Neural cell (in vitro differentiated cells): ENCODE measurements at regions not wholly inside any gene's neighbourhood (a gene's known extent, or its start where the extent isn't known, plus 50 kb on each side); places are given as distances from the start of the nearest gene placed in this dataset.

Experiments
- H2AFZ ChIP-seq: fragments of 200-600, 300-800 bp; sonication (generic), shearing (Covaris generic); 2 replicates; pipeline ENCODE4 v1.6.0; 2014; ENCODE audit warnings: low read depth, mild to moderate bottlenecking, antibody characterized with exemption, low read length, moderate library complexity
- H3F3A ChIP-seq: fragments of 200-600 bp; shearing (Covaris generic); 2 replicates; pipeline ENCODE4 v1.6.1; 2016; ENCODE audit warnings: mild to moderate bottlenecking, moderate library complexity, mixed read lengths, antibody characterized with exemption, low read length; ENCODE audit not compliant: insufficient read depth, poor library complexity, severe bottlenecking
- H3K27ac ChIP-seq: fragments of 200-600, 300-800 bp; sonication (generic), shearing (Covaris generic); 2 replicates; pipeline ENCODE4 v1.5.1; 2014; ENCODE audit warnings: mild to moderate bottlenecking, low read length, moderate library complexity
- H3K27me3 ChIP-seq: fragments of 300-800, 200-600 bp; sonication (generic), shearing (Covaris generic); 2 replicates; pipeline ENCODE4 v1.6.0; 2014; ENCODE audit warnings: mild to moderate bottlenecking, low read depth, low read length, moderate library complexity; ENCODE audit not compliant: insufficient read depth
- H3K36me3 ChIP-seq: fragments of 300-800, 200-600 bp; sonication (generic), shearing (Covaris generic); 2 replicates; pipeline ENCODE4 v1.5.1; 2014; ENCODE audit warnings: mild to moderate bottlenecking, antibody characterized with exemption, low read length, moderate library complexity; ENCODE audit not compliant: insufficient read depth
- H3K4me2 ChIP-seq: fragments of 300-800, 200-600 bp; sonication (generic), shearing (Covaris generic); 2 replicates; pipeline ENCODE4 v1.6.0; 2014; ENCODE audit warnings: mild to moderate bottlenecking, low read length
- H3K4me3 ChIP-seq: fragments of 300-800, 200-600 bp; sonication (generic), shearing (Covaris generic); 2 replicates; pipeline ENCODE4 v1.5.1; 2014; ENCODE audit warnings: mild to moderate bottlenecking, low read length, moderate library complexity
- H3K79me2 ChIP-seq: fragments of 200-600 bp; shearing (Covaris generic); replicated peaks from 2 replicates; pipeline ENCODE4 v1.6.0; 2014; ENCODE audit warnings: mild to moderate bottlenecking, low read length, moderate library complexity; ENCODE audit not compliant: insufficient read depth
- H3K9ac ChIP-seq: fragments of 300-800, 200-600 bp; sonication (generic), shearing (Covaris generic); 2 replicates; pipeline ENCODE4 v1.6.1; 2016; ENCODE audit warnings: mild to moderate bottlenecking, low read length, mixed read lengths
- H3K9me2 ChIP-seq: fragments of 200-600 bp; shearing (Covaris generic); 2 replicates; pipeline ENCODE4 v1.6.1; 2016; ENCODE audit warnings: mild to moderate bottlenecking, low read length, mixed read lengths; ENCODE audit not compliant: insufficient read depth
- H3K9me3 ChIP-seq: fragments of 200-600, 300-800 bp; sonication (generic), shearing (Covaris generic); 2 replicates; pipeline ENCODE4 v1.6.1; 2016; ENCODE audit warnings: mild to moderate bottlenecking, mixed run types, low read length, moderate library complexity, mixed read lengths
- H4K20me1 ChIP-seq: fragments of 200-600 bp; shearing (Covaris generic); 2 replicates; pipeline ENCODE4 v1.6.1; 2016; ENCODE audit warnings: mild to moderate bottlenecking, mixed run types; ENCODE audit not compliant: insufficient read depth
- CTCF ChIP-seq: fragments of 450-650 bp; IDR thresholded peaks from 2 replicates; pipeline ENCODE4 v1.5.1; 2014; ENCODE audit warnings: antibody characterized with exemption, mild to moderate bottlenecking, moderate library complexity; ENCODE audit not compliant: poor library complexity, severe bottlenecking
- EP300 ChIP-seq: fragments of 450-650 bp; conservative IDR thresholded peaks from 2 replicates; pipeline ENCODE4 v1.6.1; 2014; ENCODE audit warnings: antibody characterized with exemption, mild to moderate bottlenecking, moderate library complexity; ENCODE audit not compliant: poor library complexity, severe bottlenecking
- EZH2 ChIP-seq: fragments of 200-600, 300-800 bp; shearing (Covaris generic), sonication (generic); IDR thresholded peaks from 2 replicates; pipeline ENCODE4 v1.6.1; 2014; ENCODE audit warnings: antibody characterized with exemption, low read length, borderline replicate concordance, mild to moderate bottlenecking; ENCODE audit not compliant: insufficient read depth, poor library complexity, severe bottlenecking
- MXI1 ChIP-seq: fragments of 450-650 bp; conservative IDR thresholded peaks from 2 replicates; pipeline ENCODE4 v1.6.1; 2014; ENCODE audit warnings: antibody characterized with exemption, mild to moderate bottlenecking; ENCODE audit not compliant: poor library complexity, severe bottlenecking
- POLR2AphosphoS5 ChIP-seq: IDR thresholded peaks from 2 replicates; pipeline ENCODE4 v1.6.1; 2012
- RAD21 ChIP-seq: fragments of 450-650 bp; conservative IDR thresholded peaks from 2 replicates; pipeline ENCODE4 v1.6.1; 2014; ENCODE audit warnings: antibody characterized with exemption, mild to moderate bottlenecking, moderate library complexity
- REST ChIP-seq: IDR thresholded peaks from 2 replicates; pipeline ENCODE4 v1.6.1; 2012; ENCODE audit warnings: borderline replicate concordance
- SMC3 ChIP-seq: fragments of 450-650 bp; conservative IDR thresholded peaks from 2 replicates; pipeline ENCODE4 v1.6.1; 2014; ENCODE audit warnings: antibody characterized with exemption, mild to moderate bottlenecking, moderate library complexity; ENCODE audit not compliant: poor library complexity
- TAF1 ChIP-seq: IDR thresholded peaks from 2 replicates; pipeline ENCODE4 v1.6.1; 2012; ENCODE audit warnings: low read depth

GRCh38 chr20:39222101-39222500, 260.0 kb downstream of the DHX35 start:
- no peak overlapping the region for H3K4me2 ChIP-seq
- H3K9me2 ChIP-seq: no peaks in the 10 kb centered on the region
- no peak overlapping the region for H3K27ac ChIP-seq
- no peak for TF ChIP-seq REST
- no peaks in the 10 kb centered on the region for H3F3A ChIP-seq
- no peak overlapping the region for H3K9ac ChIP-seq
- no peak overlapping the region for H3K4me3 ChIP-seq
- H3K9me3 ChIP-seq: no peaks in the 10 kb centered on the region
- H4K20me1 ChIP-seq: no peaks in the 10 kb centered on the region
- H2AFZ ChIP-seq: no peak overlapping the region
- H3K79me2 ChIP-seq: no peaks in the 10 kb centered on the region
- H3K36me3 ChIP-seq: no peaks in the 10 kb centered on the region
- H3K27me3 ChIP-seq: no peaks in the 10 kb centered on the region

- Histone ChIP-seq H3K9me2 (no peaks in the 10 kb centered on the region), H3K79me2 (no peaks in the 10 kb centered on the region), H3K4me2 (no peak overlapping the region), H4K20me1 (no peaks in the 10 kb centered on the region), H3K27ac (no peak overlapping the region), H3K9me3 (no peaks in the 10 kb centered on the region), H3K27me3 (no peaks in the 10 kb centered on the region), H3F3A (no peaks in the 10 kb centered on the region), H3K36me3 (no peaks in the 10 kb centered on the region), H2AFZ (no peak overlapping the region), H3K4me3 (no peak overlapping the region), H3K9ac (no peak overlapping the region)
- TF ChIP-seq SMC3 (no peak), EP300 (no peak), REST (no peak), EZH2 (no peak), CTCF (no peak), TAF1 (no peak), RAD21 (no peak), POLR2AphosphoS5 (no peak), MXI1 (no peak)
Observed at GRCh38 chr20:39216195-39216594, 254.1 kb downstream of the DHX35 start.
